Endodermal cell (in vitro differentiated cells): ENCODE measurements at regions not wholly inside any gene's neighbourhood (a gene's known extent, or its start where the extent isn't known, plus 50 kb on each side); places are given as distances from the start of the nearest gene placed in this dataset.
"Not testable (repeated sequence)": the region's sequence is repeated elsewhere in the genome, so short reads cannot be mapped to it uniquely, and the experiment has no call there.

Source experiments
- DNase-seq: peaks from one replicate; pipeline ENCODE4 v3.0.0-alpha.2; 2017
- H3K27ac ChIP-seq: 2 replicates; pipeline ENCODE4 v1.5.1; 2013; ENCODE audit warnings: mild to moderate bottlenecking, low read depth, low read length, moderate library complexity
- H3K27me3 ChIP-seq: 2 replicates; pipeline ENCODE4 v1.6.1; 2013; ENCODE audit warnings: mild to moderate bottlenecking, low read length, moderate library complexity; ENCODE audit not compliant: insufficient read depth, control insufficient read depth, poor library complexity, severe bottlenecking
- H3K36me3 ChIP-seq: 2 replicates; pipeline ENCODE4 v1.7.0; 2013; ENCODE audit warnings: mild to moderate bottlenecking, low read length, moderate library complexity; ENCODE audit not compliant: control insufficient read depth, insufficient read depth
- H3K4me1 ChIP-seq: one replicate; pipeline ENCODE4 v1.7.0; 2013; ENCODE audit warnings: low read length; ENCODE audit not compliant: control insufficient read depth, insufficient read depth
- H3K4me3 ChIP-seq: 2 replicates; pipeline ENCODE4 v1.5.1; 2013; ENCODE audit warnings: mild to moderate bottlenecking, low read length, moderate library complexity
- H3K9ac ChIP-seq: 2 replicates; pipeline ENCODE4 v1.6.1; 2013; ENCODE audit warnings: mild to moderate bottlenecking, low read length, moderate library complexity; ENCODE audit not compliant: poor library complexity, severe bottlenecking; ENCODE audit errors: extremely low read depth
- H3K9me3 ChIP-seq: 2 replicates; pipeline ENCODE4 v1.6.1; 2013; ENCODE audit warnings: mild to moderate bottlenecking, low read length, moderate library complexity; ENCODE audit not compliant: control insufficient read depth
- H3K27ac Mint-ChIP-seq: 2 replicates; pipeline ENCODE4 v1.8.0; 2020; ENCODE audit warnings: mixed read lengths
- H3K27me3 Mint-ChIP-seq: 2 replicates; pipeline ENCODE4 v1.8.0; 2021; ENCODE audit warnings: mild to moderate bottlenecking, mixed read lengths; ENCODE audit not compliant: insufficient read depth
- H3K36me3 Mint-ChIP-seq: 2 replicates; pipeline ENCODE4 v1.8.0; 2020; ENCODE audit warnings: low read depth, mixed read lengths
- H3K4me1 Mint-ChIP-seq: 2 replicates; pipeline ENCODE4 v1.8.0; 2020; ENCODE audit warnings: mixed read lengths
- H3K4me3 Mint-ChIP-seq: 2 replicates; pipeline ENCODE4 v1.8.0; 2020; ENCODE audit warnings: mild to moderate bottlenecking, moderate library complexity, mixed read lengths
- H3K9me3 Mint-ChIP-seq: 2 replicates; pipeline ENCODE4 v1.8.0; 2020; ENCODE audit warnings: mild to moderate bottlenecking, mixed read lengths
- WGBS, 2 experiments: methylation state at CpG; one replicate each; pipeline versions ENCODE4 v1.1.5 to v1.1.7; 2013; ENCODE audit warnings: missing lambda C conversion rate in 2 of 2, mixed read lengths in 1 of 2; ENCODE audit not compliant: insufficient coverage in 1 of 2, insufficient read length in 1 of 2; 5-methylcytosine and 5-hydroxymethylcytosine counted together
- TF ChIP-seq, protein P1 (sequence below): fragments of 200-600 bp; sonication (generic); conservative IDR thresholded peaks from 2 replicates; pipeline ENCODE4 v1.5.0; 2021; ENCODE audit warnings: antibody characterized with exemption, mild to moderate bottlenecking

DNA sequence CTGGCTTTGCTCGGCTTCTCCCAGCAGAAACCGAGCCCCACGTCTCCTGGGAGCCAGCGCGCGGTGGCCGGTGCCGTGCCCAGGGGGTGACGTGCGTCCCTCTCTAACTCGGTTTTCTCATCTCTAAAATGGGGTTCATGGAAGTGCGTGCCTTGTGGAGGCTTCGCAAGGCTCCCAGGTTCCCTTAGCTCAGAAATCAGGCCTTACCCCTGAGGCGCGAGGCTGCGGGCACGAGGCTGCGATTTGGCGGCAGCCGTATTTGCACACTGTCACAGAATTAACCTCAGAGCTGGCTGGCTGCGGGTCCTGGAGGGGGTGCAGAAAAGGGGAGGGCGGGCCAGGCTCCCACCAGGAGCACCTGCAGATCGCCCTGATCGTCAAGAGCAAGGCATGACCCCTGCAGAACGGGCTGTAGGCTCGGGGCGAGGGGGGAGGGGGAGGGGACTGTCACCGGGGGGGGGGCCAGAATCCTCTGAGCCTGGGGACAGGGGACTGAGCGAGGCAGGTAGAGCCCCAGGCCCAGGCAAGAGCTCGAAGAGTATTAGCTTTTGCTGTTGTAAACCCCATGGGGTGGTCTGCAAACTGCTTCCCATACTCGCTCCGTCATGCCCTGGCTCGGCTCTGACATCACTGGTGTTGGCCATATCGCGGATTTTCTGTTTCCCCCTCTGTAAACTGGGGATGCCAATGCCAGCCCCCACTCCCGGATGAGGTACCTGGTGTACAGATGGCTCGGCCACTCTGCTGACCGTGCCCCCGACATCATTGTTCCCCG lies 62.2 kb downstream of the CCNE1 start:
- Mint-ChIP-seq H3K4me3 (peak overlapping the region; percentile 53), H3K27ac (no peak overlapping the region), H3K4me1 (peaks cover 9% of the 10 kb centered on the region), H3K27me3 (peaks cover 33% of the 10 kb centered on the region), H3K9me3 (no peaks in the 10 kb centered on the region), H3K36me3 (no peaks in the 10 kb centered on the region)
- 41 to 55% methylated on average over 27 to 38 of the region's 40 CpGs for WGBS, 2 experiments
- Histone ChIP-seq H3K4me1 (peaks cover 3% of the 10 kb centered on the region), H3K27ac (no peak overlapping the region), H3K9ac (no peak overlapping the region), H3K4me3 (no peak overlapping the region), H3K36me3 (no peaks in the 10 kb centered on the region), H3K9me3 (no peaks in the 10 kb centered on the region), H3K27me3 (peaks cover 8% of the 10 kb centered on the region)
- no peak for DNase-seq
- TF ChIP-seq, protein P1, sequence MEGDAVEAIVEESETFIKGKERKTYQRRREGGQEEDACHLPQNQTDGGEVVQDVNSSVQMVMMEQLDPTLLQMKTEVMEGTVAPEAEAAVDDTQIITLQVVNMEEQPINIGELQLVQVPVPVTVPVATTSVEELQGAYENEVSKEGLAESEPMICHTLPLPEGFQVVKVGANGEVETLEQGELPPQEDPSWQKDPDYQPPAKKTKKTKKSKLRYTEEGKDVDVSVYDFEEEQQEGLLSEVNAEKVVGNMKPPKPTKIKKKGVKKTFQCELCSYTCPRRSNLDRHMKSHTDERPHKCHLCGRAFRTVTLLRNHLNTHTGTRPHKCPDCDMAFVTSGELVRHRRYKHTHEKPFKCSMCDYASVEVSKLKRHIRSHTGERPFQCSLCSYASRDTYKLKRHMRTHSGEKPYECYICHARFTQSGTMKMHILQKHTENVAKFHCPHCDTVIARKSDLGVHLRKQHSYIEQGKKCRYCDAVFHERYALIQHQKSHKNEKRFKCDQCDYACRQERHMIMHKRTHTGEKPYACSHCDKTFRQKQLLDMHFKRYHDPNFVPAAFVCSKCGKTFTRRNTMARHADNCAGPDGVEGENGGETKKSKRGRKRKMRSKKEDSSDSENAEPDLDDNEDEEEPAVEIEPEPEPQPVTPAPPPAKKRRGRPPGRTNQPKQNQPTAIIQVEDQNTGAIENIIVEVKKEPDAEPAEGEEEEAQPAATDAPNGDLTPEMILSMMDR = peak; percentile 9

DNA sequence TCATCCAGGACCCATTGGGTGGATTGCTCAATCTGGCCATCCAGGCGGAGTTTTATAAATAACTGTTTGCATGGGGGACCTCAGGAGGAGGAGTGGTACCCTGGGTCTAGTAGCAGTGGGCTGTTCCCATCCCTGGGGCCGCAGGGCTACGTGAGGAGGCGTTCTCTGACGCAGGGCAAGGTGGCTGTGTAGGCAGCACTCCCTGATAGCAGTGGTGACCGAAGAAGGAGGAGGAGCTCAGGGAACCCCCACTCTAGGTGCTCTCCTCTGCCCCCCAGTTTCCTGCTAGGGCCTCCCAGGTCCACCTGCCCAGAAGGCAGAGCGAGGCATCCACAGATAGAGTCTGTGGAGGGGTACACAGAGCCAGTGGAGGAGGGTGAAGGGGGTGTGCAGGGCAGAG lies 64.1 kb downstream of the CCNE1 start:
- H3K27me3 Mint-ChIP-seq = peaks cover 41% of the 10 kb centered on the region
- no peak overlapping the region for H3K4me3 Mint-ChIP-seq
- H3K27me3 ChIP-seq = peaks cover 8% of the 10 kb centered on the region
- TF ChIP-seq, protein P1 = no peak
- H3K36me3 ChIP-seq = no peaks in the 10 kb centered on the region
- no peaks in the 10 kb centered on the region for H3K9me3 Mint-ChIP-seq
- H3K36me3 Mint-ChIP-seq = no peaks in the 10 kb centered on the region
- H3K27ac Mint-ChIP-seq = no peak overlapping the region
- H3K9me3 ChIP-seq = no peaks in the 10 kb centered on the region
- 87 to 100% methylated on average over 1 to 7 of the region's 7 CpGs for WGBS, 2 experiments
- H3K27ac ChIP-seq = no peak overlapping the region
- H3K9ac ChIP-seq = no peak overlapping the region
- H3K4me1 Mint-ChIP-seq = peaks cover 7% of the 10 kb centered on the region
- DNase-seq = no peak
- H3K4me3 ChIP-seq = no peak overlapping the region
- peaks cover under 1% of the 10 kb centered on the region for H3K4me1 ChIP-seq

DNA sequence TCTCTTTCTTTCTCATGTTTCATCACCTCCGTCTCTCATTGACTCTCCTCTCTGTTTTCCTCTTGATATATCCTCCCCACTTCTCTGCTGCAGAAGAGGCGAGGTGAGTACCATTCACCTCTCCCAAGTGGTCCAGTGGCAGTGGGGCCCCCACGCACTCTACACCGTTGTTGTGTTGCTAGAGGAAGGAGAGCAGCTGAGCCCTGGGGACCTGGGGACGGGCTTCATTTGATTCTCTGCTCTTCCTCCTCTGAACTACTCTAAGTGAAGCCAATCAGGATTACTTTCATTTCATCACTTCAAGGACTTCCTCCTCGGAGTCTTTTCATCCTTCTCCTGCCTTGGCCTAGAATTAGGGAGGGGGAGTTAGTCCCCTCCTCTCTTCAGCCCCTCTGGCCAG lies 64.6 kb downstream of the CCNE1 start:
- peaks cover 3% of the 10 kb centered on the region for H3K4me1 Mint-ChIP-seq
- Histone ChIP-seq H3K9ac (no peak overlapping the region), H3K9me3 (no peaks in the 10 kb centered on the region), H3K27ac (no peak overlapping the region), H3K4me3 (no peak overlapping the region), H3K27me3 (peaks cover 8% of the 10 kb centered on the region), H3K4me1 (no peaks in the 10 kb centered on the region), H3K36me3 (no peaks in the 10 kb centered on the region)
- 75 to 100% methylated on average over 3 to 6 of the region's 6 CpGs for WGBS, 2 experiments
- no peak overlapping the region for H3K27ac Mint-ChIP-seq
- TF ChIP-seq, protein P1 = no peak
- no peak overlapping the region for H3K4me3 Mint-ChIP-seq
- DNase-seq = no peak
- H3K36me3 Mint-ChIP-seq = no peaks in the 10 kb centered on the region
- H3K27me3 Mint-ChIP-seq = peaks cover 43% of the 10 kb centered on the region
- no peaks in the 10 kb centered on the region for H3K9me3 Mint-ChIP-seq

DNA sequence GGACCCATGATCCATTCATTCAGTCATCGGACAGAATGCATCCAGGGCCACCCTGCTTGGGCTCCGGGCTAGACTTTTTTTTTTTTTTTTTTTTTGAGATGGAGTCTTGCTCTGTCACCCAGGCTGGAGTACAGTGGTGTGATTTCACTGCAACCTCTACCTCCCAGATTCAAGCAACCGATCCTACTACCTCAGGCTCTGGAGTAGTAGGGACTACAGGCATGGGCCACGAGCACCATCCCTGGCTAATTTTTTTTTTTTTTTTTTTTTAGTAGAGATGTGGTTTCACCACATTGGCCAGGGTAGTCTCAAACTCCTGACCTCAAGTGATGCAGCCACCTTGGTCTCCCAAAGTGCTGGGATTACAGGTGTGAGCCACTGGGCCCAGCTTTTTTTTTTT lies 65.1 kb downstream of the CCNE1 start:
- H3K27me3 Mint-ChIP-seq = peaks cover 43% of the 10 kb centered on the region
- not testable (repeated sequence) for H3K4me3 ChIP-seq, H3K27ac Mint-ChIP-seq, H3K4me1 ChIP-seq, H3K27ac ChIP-seq, H3K9me3 ChIP-seq, H3K4me3 Mint-ChIP-seq, H3K9ac ChIP-seq, H3K4me1 Mint-ChIP-seq, DNase-seq, H3K27me3 ChIP-seq, H3K36me3 ChIP-seq, H3K9me3 Mint-ChIP-seq, H3K36me3 Mint-ChIP-seq
- 80 to 85% methylated on average over 1 to 4 of the region's 4 CpGs for WGBS, 2 experiments
